Choroid plexus epithelial cell (primary cell): ENCODE measurements at regions not wholly inside any gene's neighbourhood (a gene's known extent, or its start where the extent isn't known, plus 50 kb on each side); places are given as distances from the start of the nearest gene placed in this dataset.

Experiments used
- DNase-seq: peaks from one replicate; pipeline ENCODE4 v3.0.0-alpha.2; 2010; ENCODE audit warnings: low read depth
- H3K4me3 ChIP-seq: 2 replicates; pipeline ENCODE4 v1.5.1; 2011; ENCODE audit warnings: low read depth, mild to moderate bottlenecking, control low read depth, low read length, moderate library complexity
- TF ChIP-seq, protein P1 (sequence below): conservative IDR thresholded peaks from 2 replicates; pipeline ENCODE4 v1.5.1; 2011; ENCODE audit warnings: low read depth, mild to moderate bottlenecking, control low read depth, inconsistent platforms, low read length, moderate library complexity

DNA sequence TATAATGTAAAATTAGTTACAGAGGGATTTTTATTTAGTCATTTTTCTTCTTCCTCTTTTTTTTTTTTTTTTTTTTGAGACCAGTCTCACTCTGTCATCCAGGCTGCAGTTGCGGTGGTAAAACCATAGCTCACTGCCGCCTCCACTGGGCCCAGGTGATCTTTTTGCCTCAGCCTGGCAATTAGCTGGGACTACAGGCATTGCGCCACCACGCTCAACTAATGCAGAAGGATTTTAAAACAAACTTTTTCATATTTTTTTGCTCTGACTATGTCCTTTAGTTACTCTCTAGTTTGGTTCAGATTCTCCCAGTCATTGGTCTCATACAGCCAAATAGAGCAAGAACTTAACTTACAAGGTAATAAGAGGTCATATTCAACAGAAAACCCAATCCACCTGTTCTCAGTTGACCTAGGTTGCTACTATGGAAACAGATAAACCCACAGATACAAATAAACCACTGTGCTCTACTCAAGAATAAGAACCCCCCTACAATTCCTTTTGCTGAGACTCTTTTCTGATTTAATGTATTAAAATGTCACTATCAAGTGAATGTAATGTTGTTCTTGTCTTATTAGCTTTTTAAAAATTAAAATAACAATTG is 50.1 kb upstream of the TTC39B start:
- no peak overlapping the region for H3K4me3 ChIP-seq
- TF ChIP-seq, protein P1, sequence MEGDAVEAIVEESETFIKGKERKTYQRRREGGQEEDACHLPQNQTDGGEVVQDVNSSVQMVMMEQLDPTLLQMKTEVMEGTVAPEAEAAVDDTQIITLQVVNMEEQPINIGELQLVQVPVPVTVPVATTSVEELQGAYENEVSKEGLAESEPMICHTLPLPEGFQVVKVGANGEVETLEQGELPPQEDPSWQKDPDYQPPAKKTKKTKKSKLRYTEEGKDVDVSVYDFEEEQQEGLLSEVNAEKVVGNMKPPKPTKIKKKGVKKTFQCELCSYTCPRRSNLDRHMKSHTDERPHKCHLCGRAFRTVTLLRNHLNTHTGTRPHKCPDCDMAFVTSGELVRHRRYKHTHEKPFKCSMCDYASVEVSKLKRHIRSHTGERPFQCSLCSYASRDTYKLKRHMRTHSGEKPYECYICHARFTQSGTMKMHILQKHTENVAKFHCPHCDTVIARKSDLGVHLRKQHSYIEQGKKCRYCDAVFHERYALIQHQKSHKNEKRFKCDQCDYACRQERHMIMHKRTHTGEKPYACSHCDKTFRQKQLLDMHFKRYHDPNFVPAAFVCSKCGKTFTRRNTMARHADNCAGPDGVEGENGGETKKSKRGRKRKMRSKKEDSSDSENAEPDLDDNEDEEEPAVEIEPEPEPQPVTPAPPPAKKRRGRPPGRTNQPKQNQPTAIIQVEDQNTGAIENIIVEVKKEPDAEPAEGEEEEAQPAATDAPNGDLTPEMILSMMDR: no peak
- no peak for DNase-seq
